Neutrophil (primary cell): ENCODE measurements at regions not wholly inside any gene's neighbourhood (a gene's known extent, or its start where the extent isn't known, plus 50 kb on each side); places are given as distances from the start of the nearest gene placed in this dataset.

ENCODE experiments used
- H3K27ac ChIP-seq: fragments of 200-600 bp; sonication (generic); 2 replicates; pipeline ENCODE4 v1.5.1; 2016; ENCODE audit warnings: mild to moderate bottlenecking, moderate library complexity
- H3K27me3 ChIP-seq: fragments of 200-600 bp; sonication (generic); 2 replicates; pipeline ENCODE4 v1.6.0; 2016; ENCODE audit warnings: mild to moderate bottlenecking
- H3K36me3 ChIP-seq: fragments of 200-600 bp; sonication (generic); 2 replicates; pipeline ENCODE4 v1.5.1; 2017
- H3K4me1 ChIP-seq, 2 experiments: fragments of 200-600 bp in 1 of 2; sonication (generic) in 1 of 2; 1 replicate in 1 of 2; 2 replicates in 1 of 2; pipeline versions ENCODE4 v1.5.1 to v1.6.1; 2013 to 2016; ENCODE audit warnings: low read depth in 1 of 2, low read length in 1 of 2, mild to moderate bottlenecking in 1 of 2, moderate library complexity in 1 of 2; ENCODE audit not compliant: control insufficient read depth in 1 of 2, insufficient read depth in 1 of 2
- H3K4me3 ChIP-seq, 2 experiments: fragments of 200-600 bp in 1 of 2; sonication (generic) in 1 of 2; 1 replicate in 1 of 2; 2 replicates in 1 of 2; pipeline ENCODE4 v1.5.1; 2013 to 2016; ENCODE audit warnings: low read depth in 1 of 2, low read length in 1 of 2, mild to moderate bottlenecking in 1 of 2, moderate library complexity in 1 of 2
- H3K9me3 ChIP-seq: fragments of 200-600 bp; sonication (generic); 2 replicates; pipeline ENCODE4 v1.5.1; 2016
- CTCF ChIP-seq: fragments of 200-600 bp; sonication (generic); IDR thresholded peaks from 2 replicates; pipeline ENCODE4 v1.5.1; 2016; ENCODE audit warnings: antibody characterized with exemption

- H3K4me3 ChIP-seq: no peak overlapping the region
- TF ChIP-seq CTCF: no peak
- no peaks in the 10 kb centered on the region for H3K36me3 ChIP-seq
- H3K27me3 ChIP-seq: peaks cover 28% of the 10 kb centered on the region
- H3K27ac ChIP-seq: no peak overlapping the region
- H3K9me3 ChIP-seq: no peaks in the 10 kb centered on the region
- H3K4me1 ChIP-seq: no peaks in the 10 kb centered on the region
These were observed 50.5 kb downstream of the PALM2AKAP2 start for GRCh38 chr9:109830545-109830944.

- Histone ChIP-seq H3K9me3 (no peaks in the 10 kb centered on the region), H3K27me3 (peaks cover 26% of the 10 kb centered on the region), H3K36me3 (no peaks in the 10 kb centered on the region), H3K4me1 (no peaks in the 10 kb centered on the region), H3K27ac (no peak overlapping the region), H3K4me3 (no peak overlapping the region)
- TF ChIP-seq CTCF: no peak
These were observed 52.1 kb downstream of the PALM2AKAP2 start for GRCh38 chr9:109831998-109832658.

- H3K27me3 ChIP-seq: peaks cover 5% of the 10 kb centered on the region
- no peak overlapping the region for H3K27ac ChIP-seq
- TF ChIP-seq CTCF: no peak
- no peaks in the 10 kb centered on the region for H3K36me3 ChIP-seq
- H3K4me1 ChIP-seq: no peaks in the 10 kb centered on the region
- no peaks in the 10 kb centered on the region for H3K9me3 ChIP-seq
- H3K4me3 ChIP-seq: no peak overlapping the region
These were observed 54.9 kb downstream of the PALM2AKAP2 start for GRCh38 chr9:109834855-109835254.

- Histone ChIP-seq H3K9me3 (no peaks in the 10 kb centered on the region), H3K27ac (no peak overlapping the region), H3K4me1 (no peaks in the 10 kb centered on the region), H3K4me3 (no peak overlapping the region), H3K27me3 (no peaks in the 10 kb centered on the region), H3K36me3 (no peaks in the 10 kb centered on the region)
- TF ChIP-seq CTCF: no peak
These were observed 63.6 kb downstream of the PALM2AKAP2 start for GRCh38 chr9:109843641-109844040.

DNA sequence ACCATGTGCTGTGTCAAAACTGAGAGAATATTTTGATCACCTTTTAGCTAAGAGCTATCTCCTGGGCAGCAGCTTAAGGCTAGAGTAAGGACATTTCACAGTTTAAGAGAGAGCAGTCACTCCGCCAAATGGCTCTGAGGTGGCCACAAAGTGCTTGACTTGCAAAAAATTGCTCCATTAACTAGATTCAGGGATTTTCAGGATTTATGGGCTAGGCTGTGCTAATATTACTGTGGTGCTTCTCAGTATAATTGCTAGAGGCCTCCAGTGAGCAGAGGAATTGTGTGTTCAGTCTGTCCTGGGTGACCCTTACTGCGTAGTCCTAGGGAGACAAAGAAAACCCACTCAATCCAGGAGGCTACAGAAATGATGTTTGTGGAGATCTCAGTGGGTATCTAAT, 65.2 kb downstream of the PALM2AKAP2 start:
- Histone ChIP-seq H3K4me1 (no peaks in the 10 kb centered on the region), H3K27me3 (no peaks in the 10 kb centered on the region), H3K9me3 (no peaks in the 10 kb centered on the region), H3K36me3 (no peaks in the 10 kb centered on the region), H3K27ac (no peak overlapping the region), H3K4me3 (no peak overlapping the region)
- no peak for TF ChIP-seq CTCF
